ENCODE measurements at regions not wholly inside any gene's neighbourhood (a gene's known extent, or its start where the extent isn't known, plus 50 kb on each side); places are given as distances from the start of the nearest gene placed in this dataset.
"Not testable (repeated sequence)": the region's sequence is repeated elsewhere in the genome, so short reads cannot be mapped to it uniquely, and the experiment has no call there.

DNA sequence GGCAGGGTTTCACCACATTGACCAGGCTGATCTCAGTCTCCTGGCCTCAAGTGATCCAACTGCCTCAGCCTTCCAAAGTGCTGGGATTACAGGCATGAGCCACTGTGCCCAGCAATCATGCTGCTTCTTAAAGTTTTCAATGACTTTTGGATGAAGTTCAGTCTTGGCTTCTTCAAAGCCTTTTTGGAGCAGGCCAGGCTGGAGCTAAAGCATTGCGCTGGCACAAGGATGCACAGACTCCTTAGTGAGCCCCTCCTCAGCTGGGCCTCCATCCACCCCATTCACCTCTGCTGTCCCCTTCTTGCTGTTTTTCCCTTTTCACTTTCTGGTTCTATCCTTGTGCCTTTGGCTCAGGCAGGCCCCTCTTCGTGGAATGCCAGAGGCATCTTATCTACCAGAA is 638.6 kb downstream of the TYW1 start:
- no peak overlapping the region for H3K4me3 Mint-ChIP-seq
- H3K36me3 Mint-ChIP-seq: no peaks in the 10 kb centered on the region
- peaks cover 5 to 7% of the 10 kb centered on the region in 2 donors for H3K9me3 Mint-ChIP-seq
- no peak overlapping the region for H3K27ac Mint-ChIP-seq
- ATAC-seq (replicated peaks): no peak
- H3K4me1 Mint-ChIP-seq: no peaks in the 10 kb centered on the region
- DNase-seq: no peak
- H3K27me3 Mint-ChIP-seq: no peaks in the 10 kb centered on the region

DNA sequence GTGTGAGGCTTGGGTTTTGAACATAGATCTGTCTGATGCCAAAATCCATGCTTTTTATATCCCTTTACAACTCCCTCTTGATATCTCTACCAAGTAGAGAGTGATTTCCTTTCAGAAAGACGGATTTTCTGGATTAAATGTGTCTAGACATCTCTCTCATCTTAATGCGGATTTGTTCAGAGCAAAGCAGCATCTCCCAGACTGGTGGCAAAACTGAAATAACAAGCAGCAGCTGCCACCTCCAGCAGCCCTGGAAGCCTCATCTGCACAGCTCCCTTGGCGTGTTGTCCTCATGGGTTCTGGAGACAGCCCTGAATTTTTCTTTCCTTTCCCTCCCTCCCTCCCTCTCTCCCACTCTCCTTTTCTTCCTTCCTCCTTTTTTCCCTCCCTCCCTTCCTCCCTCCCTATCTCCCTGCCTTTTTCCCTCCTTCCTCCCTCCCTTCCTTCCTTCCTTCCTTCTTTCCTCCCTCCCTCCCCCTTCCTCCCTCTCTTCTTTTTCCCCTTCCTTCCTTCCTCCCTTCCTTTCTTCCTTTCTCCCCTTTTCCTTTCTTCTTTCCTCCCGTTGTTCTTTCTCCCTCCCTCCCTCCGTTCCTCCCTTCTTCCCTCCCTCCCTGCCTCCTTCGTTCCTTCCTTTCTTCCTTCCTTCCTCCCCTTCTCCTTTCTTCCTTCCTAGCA is 639.9 kb downstream of the TYW1 start:
- Mint-ChIP-seq H3K27ac (no peak overlapping the region), H3K4me3 (no peak overlapping the region), H3K36me3 (no peaks in the 10 kb centered on the region), H3K9me3 (peaks cover 5 to 7% of the 10 kb centered on the region in 2 donors), H3K27me3 (no peaks in the 10 kb centered on the region), H3K4me1 (no peaks in the 10 kb centered on the region)
- DNase-seq (no peak), ATAC-seq (replicated peaks) (no peak)

DNA sequence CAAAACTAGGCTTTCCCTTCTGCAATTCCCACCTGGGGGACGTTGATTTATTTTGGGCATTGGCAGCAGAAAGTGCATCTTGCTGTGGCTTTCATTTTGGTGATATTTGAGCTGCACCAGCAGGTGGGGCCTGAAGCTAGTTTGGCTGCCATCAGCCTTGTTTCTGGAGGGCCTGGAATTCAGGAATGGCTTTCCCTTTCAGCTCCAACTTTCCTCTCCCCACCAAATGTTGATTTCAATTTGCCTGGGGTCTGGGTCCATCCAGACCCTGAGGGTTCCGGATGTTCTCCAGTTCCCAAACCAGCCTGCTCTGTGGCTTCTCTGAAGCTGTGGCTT is 640.4 kb downstream of the TYW1 start:
- Mint-ChIP-seq H3K9me3 (peaks cover 7% of the 10 kb centered on the region in 2 donors), H3K4me1 (no peaks in the 10 kb centered on the region), H3K36me3 (no peaks in the 10 kb centered on the region), H3K4me3 (no peak overlapping the region), H3K27ac (no peak overlapping the region), H3K27me3 (no peaks in the 10 kb centered on the region)
- DNase-seq: no peak
- ATAC-seq (replicated peaks): no peak

- ATAC-seq (replicated peaks); DNase-seq; H3K4me1 Mint-ChIP-seq; H3K27ac Mint-ChIP-seq; H3K36me3 Mint-ChIP-seq; H3K9me3 Mint-ChIP-seq; H3K27me3 Mint-ChIP-seq; H3K4me3 Mint-ChIP-seq: not testable (repeated sequence)
Measured at GRCh38 chr7:67642542-67642941, 645.9 kb downstream of the TYW1 start.

- Mint-ChIP-seq H3K36me3 (no peaks in the 10 kb centered on the region), H3K4me1 (no peaks in the 10 kb centered on the region), H3K4me3 (no peak overlapping the region), H3K27ac (no peak overlapping the region), H3K9me3 (peaks cover 6 to 8% of the 10 kb centered on the region in 2 donors), H3K27me3 (no peaks in the 10 kb centered on the region)
- DNase-seq (no peak), ATAC-seq (replicated peaks) (no peak)
Measured at GRCh38 chr7:67644151-67644550, 647.5 kb downstream of the TYW1 start.

DNA sequence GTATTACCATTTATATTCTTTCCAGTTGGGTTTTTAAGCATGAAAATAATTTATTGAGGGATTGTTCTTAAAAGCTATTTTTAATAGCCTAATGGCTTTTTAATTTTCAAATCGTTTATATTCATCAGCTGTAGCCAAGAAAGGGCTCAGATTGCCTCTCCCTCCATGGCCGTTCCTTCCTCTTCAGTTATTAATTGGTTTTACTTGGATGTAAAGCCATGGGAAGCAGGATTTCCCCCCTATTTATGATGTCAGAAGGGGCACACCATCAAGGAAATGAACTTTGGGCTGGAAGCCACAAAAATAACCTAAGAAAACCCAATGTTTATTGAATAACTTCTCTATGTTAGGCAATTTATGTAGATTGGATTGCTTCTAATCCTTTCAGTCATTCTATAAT is 656.3 kb downstream of the TYW1 start:
- ATAC-seq (replicated peaks) (no peak), DNase-seq (no peak)
- H3K27ac Mint-ChIP-seq: no peak overlapping the region
- peaks cover 4 to 6% of the 10 kb centered on the region in 2 donors for H3K9me3 Mint-ChIP-seq
- no peaks in the 10 kb centered on the region for H3K4me1 Mint-ChIP-seq
- no peaks in the 10 kb centered on the region for H3K36me3 Mint-ChIP-seq
- H3K4me3 Mint-ChIP-seq: no peak overlapping the region
- no peaks in the 10 kb centered on the region for H3K27me3 Mint-ChIP-seq

DNA sequence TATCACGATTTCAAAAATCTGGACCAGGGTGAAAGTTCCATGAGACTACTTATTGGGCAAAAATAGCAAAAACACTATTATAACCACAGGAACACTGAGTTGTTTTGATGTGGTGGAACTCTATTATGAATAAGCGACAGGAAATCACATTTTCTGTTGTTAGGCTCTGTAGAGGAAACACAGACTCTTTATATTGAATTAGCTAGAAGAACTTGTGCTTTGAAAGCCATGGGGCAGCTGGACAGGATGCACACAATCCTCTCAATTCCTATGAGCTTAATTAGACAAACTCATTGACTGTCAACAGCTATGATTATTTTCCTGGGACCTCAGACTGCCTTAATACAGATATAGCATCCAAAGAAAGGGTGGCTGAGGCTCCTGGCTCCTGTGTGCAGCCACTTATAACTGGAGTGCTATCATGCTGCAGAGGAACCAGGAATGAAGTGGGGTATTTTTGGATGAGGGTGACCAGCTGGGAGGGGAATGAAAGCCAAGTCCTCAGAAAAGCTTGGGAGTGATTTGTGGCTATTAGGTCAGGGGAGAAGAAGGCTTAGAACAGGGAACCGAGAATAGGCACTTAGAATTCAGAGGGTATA is 657.3 kb downstream of the TYW1 start:
- no peak for ATAC-seq (replicated peaks)
- Mint-ChIP-seq H3K36me3 (no peaks in the 10 kb centered on the region), H3K9me3 (peaks cover 2 to 6% of the 10 kb centered on the region in 2 donors), H3K27me3 (no peaks in the 10 kb centered on the region), H3K27ac (no peak overlapping the region), H3K4me1 (no peaks in the 10 kb centered on the region), H3K4me3 (no peak overlapping the region)
- DNase-seq: no peak

DNA sequence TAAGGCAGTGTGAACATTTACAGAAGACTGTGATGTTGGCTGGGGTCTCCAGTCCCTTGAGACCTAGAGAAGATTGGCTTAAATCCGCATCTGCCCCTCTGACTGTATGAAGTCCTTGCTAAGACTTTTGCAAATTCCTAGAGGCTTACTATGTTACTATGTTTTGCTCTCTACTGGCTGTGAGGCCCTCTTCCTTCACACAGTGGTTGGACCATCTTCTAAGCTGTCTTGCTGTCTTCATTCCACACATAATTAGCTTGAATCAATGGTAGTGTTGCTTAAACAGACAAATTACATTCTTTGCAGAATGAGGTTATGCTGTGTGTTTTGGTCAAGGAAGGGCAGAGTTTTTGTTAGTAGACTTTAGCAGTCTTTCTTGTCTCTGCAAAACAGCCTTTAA is 658.0 kb downstream of the TYW1 start:
- H3K9me3 Mint-ChIP-seq: peaks cover 2 to 6% of the 10 kb centered on the region in 2 donors
- H3K27me3 Mint-ChIP-seq: no peaks in the 10 kb centered on the region
- no peak overlapping the region for H3K4me3 Mint-ChIP-seq
- no peak overlapping the region for H3K27ac Mint-ChIP-seq
- ATAC-seq (replicated peaks) (no peak), DNase-seq (no peak)
- no peaks in the 10 kb centered on the region for H3K4me1 Mint-ChIP-seq
- no peaks in the 10 kb centered on the region for H3K36me3 Mint-ChIP-seq

GRCh38 chr7:67655168-67655567 is 658.5 kb downstream of the TYW1 start:
- Mint-ChIP-seq H3K27me3 (no peaks in the 10 kb centered on the region), H3K9me3 (peaks cover 2 to 6% of the 10 kb centered on the region in 2 donors), H3K4me1 (no peaks in the 10 kb centered on the region), H3K36me3 (no peaks in the 10 kb centered on the region), H3K4me3 (no peak overlapping the region), H3K27ac (no peak overlapping the region)
- ATAC-seq (replicated peaks): no peak
- no peak for DNase-seq

- Mint-ChIP-seq H3K4me1 (no peaks in the 10 kb centered on the region), H3K9me3 (peaks cover 6% of the 10 kb centered on the region in 2 donors), H3K36me3 (no peaks in the 10 kb centered on the region), H3K27ac (no peak overlapping the region), H3K4me3 (no peak overlapping the region), H3K27me3 (no peaks in the 10 kb centered on the region)
- DNase-seq: no peak
- ATAC-seq (replicated peaks): no peak
Measured at GRCh38 chr7:67659091-67659490, 662.5 kb downstream of the TYW1 start.

DNA sequence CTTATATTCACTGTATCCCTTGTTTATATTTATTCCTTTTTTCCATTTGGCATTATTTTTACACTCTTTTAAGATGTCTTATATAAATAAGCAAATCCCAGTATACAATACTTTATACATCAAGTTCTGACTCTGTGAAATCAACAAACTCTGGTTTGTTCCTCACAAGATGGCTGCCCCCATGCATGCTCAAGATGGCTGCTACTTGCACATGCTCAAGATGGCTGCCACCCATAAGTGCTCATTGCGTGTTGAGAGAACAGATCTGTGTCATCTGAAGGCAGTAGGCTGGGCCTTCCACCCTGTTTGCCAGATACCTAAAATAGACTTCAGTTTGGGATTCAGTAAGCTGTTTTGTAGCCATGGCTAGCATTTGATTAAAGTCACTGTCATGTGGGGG is 666.2 kb downstream of the TYW1 start:
- DNase-seq (no peak), ATAC-seq (replicated peaks) (no peak)
- no peaks in the 10 kb centered on the region for H3K27me3 Mint-ChIP-seq
- peaks cover 0 to 4% of the 10 kb centered on the region in 2 donors for H3K9me3 Mint-ChIP-seq
- H3K36me3 Mint-ChIP-seq: no peaks in the 10 kb centered on the region
- no peak overlapping the region for H3K4me3 Mint-ChIP-seq
- H3K4me1 Mint-ChIP-seq: no peaks in the 10 kb centered on the region
- H3K27ac Mint-ChIP-seq: no peak overlapping the region

- no peaks in the 10 kb centered on the region for H3K27me3 Mint-ChIP-seq
- DNase-seq (no peak), ATAC-seq (replicated peaks) (no peak)
- no peaks in the 10 kb centered on the region for H3K4me1 Mint-ChIP-seq
- H3K27ac Mint-ChIP-seq: no peak overlapping the region
- H3K36me3 Mint-ChIP-seq: no peaks in the 10 kb centered on the region
- no peak overlapping the region for H3K4me3 Mint-ChIP-seq
- peaks cover 0 to 4% of the 10 kb centered on the region in 2 donors for H3K9me3 Mint-ChIP-seq
Measured at GRCh38 chr7:67663644-67664043, 667.0 kb downstream of the TYW1 start.

DNA sequence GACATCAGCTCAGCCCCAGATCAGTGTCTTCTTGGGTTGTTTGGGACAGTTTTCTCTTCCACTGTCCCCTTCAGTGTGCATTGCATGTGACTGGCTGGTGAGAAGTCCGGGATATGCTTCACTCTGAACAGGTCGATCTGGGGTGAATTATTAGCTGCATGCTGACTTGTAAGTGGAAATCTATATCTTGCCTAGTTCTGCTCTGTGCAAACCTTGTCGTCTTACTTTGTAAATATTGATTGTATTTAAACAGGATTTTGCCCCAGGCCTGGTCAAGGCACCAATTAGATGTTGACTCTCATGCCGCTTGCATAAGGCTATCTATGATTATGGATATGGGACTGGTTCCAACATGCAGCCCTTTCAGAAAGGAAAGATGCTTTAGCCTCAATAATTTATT is 669.7 kb downstream of the TYW1 start:
- not testable (repeated sequence) for H3K4me3 Mint-ChIP-seq; H3K27ac Mint-ChIP-seq; H3K36me3 Mint-ChIP-seq; H3K9me3 Mint-ChIP-seq; H3K4me1 Mint-ChIP-seq; ATAC-seq (replicated peaks); H3K27me3 Mint-ChIP-seq; DNase-seq

GRCh38 chr7:67671006-67671548 is 674.4 kb downstream of the TYW1 start:
- peaks cover 11 to 19% of the 10 kb centered on the region in 2 donors for H3K9me3 Mint-ChIP-seq
- H3K4me3 Mint-ChIP-seq: no peak overlapping the region
- no peak overlapping the region for H3K27ac Mint-ChIP-seq
- H3K4me1 Mint-ChIP-seq: no peaks in the 10 kb centered on the region
- H3K36me3 Mint-ChIP-seq: no peaks in the 10 kb centered on the region
- DNase-seq (no peak), ATAC-seq (replicated peaks) (no peak)
- H3K27me3 Mint-ChIP-seq: no peaks in the 10 kb centered on the region

DNA sequence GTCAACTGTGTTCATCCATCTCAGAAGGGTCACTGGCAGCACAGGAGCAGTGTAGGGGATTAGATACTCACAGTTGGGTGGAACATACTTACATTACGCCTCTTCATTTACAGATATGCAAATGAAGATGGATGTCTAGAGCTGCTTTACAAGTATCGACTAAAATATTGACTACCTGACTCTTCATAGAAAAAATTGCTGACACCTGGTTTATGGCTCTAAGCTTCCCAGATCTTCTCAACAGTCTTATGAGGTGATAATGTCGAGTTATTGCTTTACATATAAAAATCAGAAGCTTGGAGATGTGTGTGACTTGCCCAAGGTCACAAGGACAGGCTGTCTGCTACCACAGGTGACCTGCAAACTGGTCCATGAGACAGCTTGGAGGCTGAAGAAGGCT is 677.2 kb downstream of the TYW1 start:
- Mint-ChIP-seq H3K4me1 (no peaks in the 10 kb centered on the region), H3K36me3 (no peaks in the 10 kb centered on the region), H3K4me3 (no peak overlapping the region), H3K9me3 (peaks cover 11 to 21% of the 10 kb centered on the region in 2 donors), H3K27ac (no peak overlapping the region), H3K27me3 (no peaks in the 10 kb centered on the region)
- ATAC-seq (replicated peaks) (no peak), DNase-seq (no peak)

All from stimulated activated naive B cell treated with anti-CD40 and anti-IgM and Interleukin-4, amounts not matched to agents 10 μg/mL and 1 μg/mL and 100 μg/mL, for 72 hours (primary cell).